GM12878 (cell line): ENCODE measurements at regions not wholly inside any gene's neighbourhood (a gene's known extent, or its start where the extent isn't known, plus 50 kb on each side); places are given as distances from the start of the nearest gene placed in this dataset.

ENCODE experiments used
- ATAC-seq: fragments of 200-7000 bp; cut with Tn5 transposase; 3 replicates; pipeline ENCODE4 v1.9.1; 2020; ENCODE audit warnings: mild to moderate bottlenecking, moderate library complexity
- BruUV-seq: library from RNA; stranded (reverse); fragments of 400-500 nt; replicated peaks from 2 replicates; lab custom pipeline; 2021; lab: Mats Ljungman, UMichigan
- CTCF ChIA-PET: fragments of 300-600 bp; sonication (Branson Sonifier 250); formaldehyde crosslinking; extraction: SDS; loops from one replicate; lab custom pipeline; 2021; ENCODE audit warnings: inconsistent platforms; lab: Yijun Ruan, JAX
- POLR2A ChIA-PET: fragments of 350-600 bp; formaldehyde crosslinking; extraction: SDS; loops from one replicate; lab custom pipeline; 2021; ENCODE audit warnings: inconsistent platforms; lab: Charles Lee
- RAD21 ChIA-PET: fragments of 300-600 bp; sonication (Branson Sonifier 250); formaldehyde crosslinking; loops from one replicate; lab custom pipeline; 2023; ENCODE audit warnings: antibody characterized with exemption; ENCODE audit not compliant: unreplicated experiment; lab: Charles Lee
- SMC1A ChIA-PET: fragments of 300-600 bp; sonication (Branson Sonifier 250); formaldehyde crosslinking; loops from one replicate; lab custom pipeline; 2023; ENCODE audit not compliant: unreplicated experiment, uncharacterized antibody; lab: Charles Lee
- DNase-seq: peaks from one replicate; pipeline ENCODE4 v3.0.0-alpha.2; 2011; ENCODE audit warnings: low read depth, low spot score
- FAIRE-seq: peaks from 3 replicates; lab custom pipeline; 2011; peaks lifted over from hg19 to GRCh38; lab: Jason Lieb, UNC
- H2AFZ ChIP-seq: 2 replicates; pipeline ENCODE4 v1.6.0; 2011; ENCODE audit warnings: low read depth, low read length, control low read depth; ENCODE audit not compliant: control insufficient read depth
- H3K27ac ChIP-seq: 2 replicates; pipeline ENCODE4 v1.5.1; 2011; ENCODE audit warnings: control low read depth; ENCODE audit not compliant: control insufficient read depth, insufficient read depth
- H3K27me3 ChIP-seq, 2 experiments: replicated peaks in 1 of 2; 2 replicates each; pipeline versions ENCODE4 v1.6.0 to v1.6.1; 2011; ENCODE audit warnings: low read length in 1 of 2; ENCODE audit not compliant: control insufficient read depth in 2 of 2, insufficient read depth in 2 of 2
- H3K36me3 ChIP-seq, 2 experiments: 2 replicates each; pipeline ENCODE4 v1.5.1; 2011; ENCODE audit warnings: low read length in 1 of 2; ENCODE audit not compliant: control insufficient read depth in 2 of 2, insufficient read depth in 2 of 2
- H3K4me1 ChIP-seq: 2 replicates; pipeline ENCODE4 v1.6.1; 2011; ENCODE audit warnings: mild to moderate bottlenecking, low read length, moderate library complexity, mixed read lengths; ENCODE audit not compliant: control insufficient read depth, insufficient read depth
- H3K4me2 ChIP-seq: 2 replicates; pipeline ENCODE4 v1.6.0; 2011; ENCODE audit warnings: control low read depth; ENCODE audit not compliant: control insufficient read depth, insufficient read depth
- H3K4me3 ChIP-seq: fragments of 200-600 bp; sonication (generic); 2 replicates; pipeline ENCODE4 v1.5.1; 2016
- H3K79me2 ChIP-seq: 2 replicates; pipeline ENCODE4 v1.6.0; 2011; ENCODE audit warnings: low read length; ENCODE audit not compliant: control insufficient read depth, insufficient read depth
- H3K9ac ChIP-seq: 2 replicates; pipeline ENCODE4 v1.8.0; 2011; ENCODE audit warnings: low read length, control low read depth, mixed read lengths; ENCODE audit not compliant: control insufficient read depth, insufficient read depth
- H3K9me3 ChIP-seq: replicated peaks from 3 replicates; pipeline ENCODE4 v1.5.1; 2011; ENCODE audit warnings: mild to moderate bottlenecking, low read length; ENCODE audit not compliant: control insufficient read depth, insufficient read depth
- H4K20me1 ChIP-seq: 2 replicates; pipeline ENCODE4 v1.6.0; 2011; ENCODE audit not compliant: control insufficient read depth, insufficient read depth
- CEBPZ ChIP-seq: fragments of 150-350 bp; IDR thresholded peaks from 2 replicates; pipeline ENCODE4 v1.6.1; 2016; ENCODE audit warnings: low read depth, low read length
- DPF2 ChIP-seq: fragments of 450-650 bp; IDR thresholded peaks from 2 replicates; pipeline ENCODE4 v1.6.1; 2017; ENCODE audit warnings: mild to moderate bottlenecking
- ESRRA ChIP-seq: IDR thresholded peaks from 2 replicates; pipeline ENCODE4 v1.6.1; 2012; ENCODE audit warnings: mild to moderate bottlenecking, low read length, improper control_type of control experiment
- FOS ChIP-seq: IDR thresholded peaks from 3 replicates; pipeline ENCODE4 v1.6.1; 2011; ENCODE audit warnings: borderline replicate concordance; ENCODE audit not compliant: insufficient read length; ENCODE audit errors: extremely low read depth
- IRF5 ChIP-seq: fragments of 450-650 bp; IDR thresholded peaks from 2 replicates; pipeline ENCODE4 v1.6.1; 2017; ENCODE audit warnings: borderline replicate concordance
- JUND ChIP-seq: IDR thresholded peaks from 2 replicates; pipeline ENCODE4 v1.6.1; 2012; ENCODE audit warnings: low read depth, mild to moderate bottlenecking, low read length, improper control_type of control experiment, moderate library complexity
- MTA2 ChIP-seq: fragments of 450-650 bp; IDR thresholded peaks from 2 replicates; pipeline ENCODE4 v1.6.1; 2016; ENCODE audit warnings: low read depth, mild to moderate bottlenecking, moderate library complexity
- MYC ChIP-seq: IDR thresholded peaks from 2 replicates; pipeline ENCODE4 v1.6.1; 2011; ENCODE audit warnings: mild to moderate bottlenecking, low read length, moderate library complexity, inconsistent platforms; ENCODE audit not compliant: insufficient read depth, insufficient replicate concordance, insufficient read length, severe bottlenecking
- NFYB ChIP-seq: IDR thresholded peaks from 2 replicates; pipeline ENCODE4 v1.6.1; 2011; ENCODE audit warnings: low read depth, mild to moderate bottlenecking, low read length, improper control_type of control experiment, moderate library complexity; ENCODE audit not compliant: insufficient read depth
- NR2F1 ChIP-seq: fragments of 450-650 bp; conservative IDR thresholded peaks from 2 replicates; pipeline ENCODE4 v1.6.1; 2017; ENCODE audit warnings: mild to moderate bottlenecking
- NRF1 ChIP-seq: conservative IDR thresholded peaks from 2 replicates; pipeline ENCODE4 v1.6.1; 2011; ENCODE audit warnings: mild to moderate bottlenecking, low read depth, low read length, improper control_type of control experiment
- PRDM15 ChIP-seq: fragments of 450-650 bp; formaldehyde crosslinking; IDR thresholded peaks from 2 replicates; pipeline ENCODE4 v1.4.0; 2020; ENCODE audit warnings: mild to moderate bottlenecking, moderate library complexity
- WGBS: methylation state at CpG from one replicate; pipeline ENCODE4 v1.1.6; 2016; ENCODE audit warnings: low lambda C conversion rate; ENCODE audit not compliant: insufficient replicate concordance, insufficient coverage; ENCODE audit errors: missing lambda C conversion rate; 5-methylcytosine and 5-hydroxymethylcytosine counted together
- in situ Hi-C: fragments of 300-500 bp; cut with MboI; formaldehyde crosslinking; loops from 9 replicates; pipeline ENCODE4 v1.14.3; 2018; ENCODE audit warnings: mixed read lengths
- intact Hi-C: fragments of 100-400 bp; cut with micrococcal nuclease; formaldehyde crosslinking; loops from one replicate; pipeline ENCODE4 v1.14.2; 2022; ENCODE audit not compliant: unreplicated experiment
- TF ChIP-seq, protein P1 (sequence below): IDR thresholded peaks from 2 replicates; pipeline ENCODE4 v1.6.1; 2012; ENCODE audit warnings: low read depth, low read length, improper control_type of control experiment

- DNase-seq (no peak), ATAC-seq (no peak), FAIRE-seq (no peak)
- no TSS peak for BruUV-seq
- no peak overlapping the region for H3K9ac ChIP-seq
- in situ Hi-C loops (no loop called here), intact Hi-C loops (no loop called here)
- H3K9me3 ChIP-seq: no peaks in the 10 kb centered on the region
- no peak for TF ChIP-seq NRF1
- TF ChIP-seq PRDM15: no peak
- no peak for TF ChIP-seq NR2F1
- TF ChIP-seq, protein P1, sequence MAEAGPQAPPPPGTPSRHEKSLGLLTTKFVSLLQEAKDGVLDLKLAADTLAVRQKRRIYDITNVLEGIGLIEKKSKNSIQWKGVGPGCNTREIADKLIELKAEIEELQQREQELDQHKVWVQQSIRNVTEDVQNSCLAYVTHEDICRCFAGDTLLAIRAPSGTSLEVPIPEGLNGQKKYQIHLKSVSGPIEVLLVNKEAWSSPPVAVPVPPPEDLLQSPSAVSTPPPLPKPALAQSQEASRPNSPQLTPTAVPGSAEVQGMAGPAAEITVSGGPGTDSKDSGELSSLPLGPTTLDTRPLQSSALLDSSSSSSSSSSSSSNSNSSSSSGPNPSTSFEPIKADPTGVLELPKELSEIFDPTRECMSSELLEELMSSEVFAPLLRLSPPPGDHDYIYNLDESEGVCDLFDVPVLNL: no peak
- no peak for TF ChIP-seq MYC
- no peak for TF ChIP-seq NFYB
- no peak for TF ChIP-seq JUND
- TF ChIP-seq ESRRA: no peak
- TF ChIP-seq MTA2: no peak
- no peak for TF ChIP-seq CEBPZ
- TF ChIP-seq DPF2: no peak
- no peak for TF ChIP-seq FOS
- no peak for TF ChIP-seq IRF5
- SMC1A ChIA-PET: no interaction called here
- RAD21 ChIA-PET: no interaction called here
- H4K20me1 ChIP-seq: no peaks in the 10 kb centered on the region
- H3K27me3 ChIP-seq: no peaks in the 10 kb centered on the region
- WGBS: 1% methylated on average over 5 of the region's 5 CpGs
- H3K36me3 ChIP-seq: no peaks in the 10 kb centered on the region
- CTCF ChIA-PET: no interaction called here
- no peak overlapping the region for H3K4me3 ChIP-seq
- H3K4me2 ChIP-seq: no peak overlapping the region
- H3K27ac ChIP-seq: no peak overlapping the region
- H3K79me2 ChIP-seq: no peaks in the 10 kb centered on the region
- H3K4me1 ChIP-seq: no peaks in the 10 kb centered on the region
- POLR2A ChIA-PET: no interaction called here
- H2AFZ ChIP-seq: no peak overlapping the region
Observed at GRCh38 chr7:19235680-19236079, 90.5 kb upstream of the FERD3L start.
